ENCODE measurements at regions not wholly inside any gene's neighbourhood (a gene's known extent, or its start where the extent isn't known, plus 50 kb on each side); places are given as distances from the start of the nearest gene placed in this dataset.

GRCh38 chr4:111930659-111931058 is 214.6 kb upstream of the FAM241A start:
- H3K27ac Mint-ChIP-seq = no peak overlapping the region
- no peaks in the 10 kb centered on the region for H3K36me3 ChIP-seq (ENCODE audit: insufficient read depth, low read length)
- no peaks in the 10 kb centered on the region for H3K27me3 ChIP-seq (ENCODE audit: insufficient read depth, low read length, poor library complexity, severe bottlenecking)
- ChIA-PET CTCF (no interaction called here), POLR2A (no interaction called here)
- no peak overlapping the region for H3K4me3 Mint-ChIP-seq
- H3K27ac ChIP-seq (ENCODE audit: low read depth, low read length) = no peak overlapping the region
- H3K27me3 Mint-ChIP-seq = peaks cover 0 to 4% of the 10 kb centered on the region in 2 donors
- no peak for DNase-seq
- peaks cover 0 to 3% (median 0%) of the 10 kb centered on the region in 5 donors for H3K9me3 Mint-ChIP-seq
- no peaks in the 10 kb centered on the region for H3K36me3 Mint-ChIP-seq
- no peaks in the 10 kb centered on the region for H3K9me3 ChIP-seq (ENCODE audit: low read length)
- no peaks in the 10 kb centered on the region for H3K4me1 Mint-ChIP-seq
- H3K4me1 ChIP-seq (ENCODE audit: insufficient read depth, low read length) = no peaks in the 10 kb centered on the region
- no peak overlapping the region for H3K4me3 ChIP-seq (ENCODE audit: low read length)

GRCh38 chr4:111933703-111934102 is 211.6 kb upstream of the FAM241A start:
- Histone ChIP-seq H3K27me3 (ENCODE audit: insufficient read depth, low read length, poor library complexity, severe bottlenecking) (no peaks in the 10 kb centered on the region), H3K4me1 (ENCODE audit: insufficient read depth, low read length) (no peaks in the 10 kb centered on the region), H3K9me3 (ENCODE audit: low read length) (no peaks in the 10 kb centered on the region), H3K27ac (ENCODE audit: low read depth, low read length) (no peak overlapping the region), H3K36me3 (ENCODE audit: insufficient read depth, low read length) (no peaks in the 10 kb centered on the region), H3K4me3 (ENCODE audit: low read length) (no peak overlapping the region)
- Mint-ChIP-seq H3K27ac (no peak overlapping the region), H3K4me1 (no peaks in the 10 kb centered on the region), H3K27me3 (peaks cover 0 to 4% of the 10 kb centered on the region in 2 donors), H3K9me3 (no peaks in the 10 kb centered on the region), H3K36me3 (no peaks in the 10 kb centered on the region), H3K4me3 (no peak overlapping the region)
- POLR2A ChIA-PET = no interaction called here
- CTCF ChIA-PET = no interaction called here
- no peak for DNase-seq

DNA sequence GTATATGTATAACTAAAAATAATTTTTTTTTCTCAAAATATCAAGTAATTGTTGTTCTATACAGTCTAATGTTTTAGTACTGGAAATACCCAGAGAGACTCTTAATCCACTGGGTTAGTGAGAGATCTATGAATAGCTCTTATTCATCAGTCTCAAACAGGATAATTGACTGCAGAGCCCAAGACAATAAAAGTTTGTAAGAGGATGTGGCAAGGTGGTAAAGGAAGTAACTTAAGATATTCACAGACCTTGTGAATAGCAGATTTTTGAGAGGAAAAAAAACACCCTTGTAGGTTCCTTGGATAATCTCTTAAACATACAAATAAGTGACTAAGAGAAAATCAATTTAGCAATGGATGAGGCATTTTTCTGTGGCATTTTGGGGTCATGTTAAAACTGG is 210.9 kb upstream of the FAM241A start:
- ChIA-PET CTCF (no interaction called here), POLR2A (no interaction called here)
- no peaks in the 10 kb centered on the region for H3K36me3 ChIP-seq (ENCODE audit: insufficient read depth, low read length)
- DNase-seq = no peak
- no peaks in the 10 kb centered on the region for H3K4me1 ChIP-seq (ENCODE audit: insufficient read depth, low read length)
- no peak overlapping the region for H3K4me3 ChIP-seq (ENCODE audit: low read length)
- no peaks in the 10 kb centered on the region for H3K9me3 ChIP-seq (ENCODE audit: low read length)
- Mint-ChIP-seq H3K27me3 (peaks cover 0 to 4% of the 10 kb centered on the region in 2 donors), H3K9me3 (no peaks in the 10 kb centered on the region), H3K27ac (no peak overlapping the region), H3K4me1 (no peaks in the 10 kb centered on the region), H3K36me3 (no peaks in the 10 kb centered on the region), H3K4me3 (no peak overlapping the region)
- H3K27me3 ChIP-seq (ENCODE audit: insufficient read depth, low read length, poor library complexity, severe bottlenecking) = no peaks in the 10 kb centered on the region
- H3K27ac ChIP-seq (ENCODE audit: low read depth, low read length) = no peak overlapping the region

- Mint-ChIP-seq H3K9me3 (no peaks in the 10 kb centered on the region), H3K36me3 (no peaks in the 10 kb centered on the region), H3K27ac (no peak overlapping the region), H3K27me3 (no peaks in the 10 kb centered on the region), H3K4me3 (no peak overlapping the region), H3K4me1 (no peaks in the 10 kb centered on the region)
- no peaks in the 10 kb centered on the region for H3K27me3 ChIP-seq (ENCODE audit: insufficient read depth, low read length, poor library complexity, severe bottlenecking)
- H3K4me3 ChIP-seq (ENCODE audit: low read length) = no peak overlapping the region
- no peak overlapping the region for H3K27ac ChIP-seq (ENCODE audit: low read depth, low read length)
- ChIA-PET CTCF (no interaction called here), POLR2A (no interaction called here)
- no peaks in the 10 kb centered on the region for H3K4me1 ChIP-seq (ENCODE audit: insufficient read depth, low read length)
- H3K36me3 ChIP-seq (ENCODE audit: insufficient read depth, low read length) = no peaks in the 10 kb centered on the region
- H3K9me3 ChIP-seq (ENCODE audit: low read length) = no peaks in the 10 kb centered on the region
- no peak for DNase-seq
Observed at GRCh38 chr4:111937368-111937767, 207.9 kb upstream of the FAM241A start.

GRCh38 chr4:111941957-111942356 is 203.3 kb upstream of the FAM241A start:
- CTCF ChIA-PET = no interaction called here
- no peaks in the 10 kb centered on the region for H3K36me3 Mint-ChIP-seq
- H3K27ac ChIP-seq (ENCODE audit: low read depth, low read length) = no peak overlapping the region
- H3K9me3 Mint-ChIP-seq = peaks cover 0 to 2% (median 0%) of the 10 kb centered on the region in 5 donors
- H3K36me3 ChIP-seq (ENCODE audit: insufficient read depth, low read length) = no peaks in the 10 kb centered on the region
- H3K27me3 ChIP-seq (ENCODE audit: insufficient read depth, low read length, poor library complexity, severe bottlenecking) = no peaks in the 10 kb centered on the region
- no peaks in the 10 kb centered on the region for H3K4me1 Mint-ChIP-seq
- no peak overlapping the region for H3K4me3 ChIP-seq (ENCODE audit: low read length)
- no peak overlapping the region for H3K27ac Mint-ChIP-seq
- H3K9me3 ChIP-seq (ENCODE audit: low read length) = no peaks in the 10 kb centered on the region
- POLR2A ChIA-PET = no interaction called here
- no peaks in the 10 kb centered on the region for H3K4me1 ChIP-seq (ENCODE audit: insufficient read depth, low read length)
- DNase-seq = no peak
- H3K27me3 Mint-ChIP-seq = no peaks in the 10 kb centered on the region
- H3K4me3 Mint-ChIP-seq = no peak overlapping the region

- no peaks in the 10 kb centered on the region for H3K27me3 Mint-ChIP-seq
- Histone ChIP-seq H3K27me3 (ENCODE audit: insufficient read depth, low read length, poor library complexity, severe bottlenecking) (no peaks in the 10 kb centered on the region), H3K4me3 (ENCODE audit: low read length) (no peak overlapping the region), H3K36me3 (ENCODE audit: insufficient read depth, low read length) (no peaks in the 10 kb centered on the region), H3K27ac (ENCODE audit: low read depth, low read length) (no peak overlapping the region), H3K9me3 (ENCODE audit: low read length) (no peaks in the 10 kb centered on the region), H3K4me1 (ENCODE audit: insufficient read depth, low read length) (no peaks in the 10 kb centered on the region)
- H3K9me3 Mint-ChIP-seq = peaks cover 0 to 2% (median 0%) of the 10 kb centered on the region in 5 donors
- ChIA-PET CTCF (no interaction called here), POLR2A (no interaction called here)
- no peaks in the 10 kb centered on the region for H3K36me3 Mint-ChIP-seq
- no peak overlapping the region for H3K27ac Mint-ChIP-seq
- H3K4me1 Mint-ChIP-seq = no peaks in the 10 kb centered on the region
- H3K4me3 Mint-ChIP-seq = no peak overlapping the region
- no peak for DNase-seq
Observed at GRCh38 chr4:111943796-111944203, 201.5 kb upstream of the FAM241A start.

DNA sequence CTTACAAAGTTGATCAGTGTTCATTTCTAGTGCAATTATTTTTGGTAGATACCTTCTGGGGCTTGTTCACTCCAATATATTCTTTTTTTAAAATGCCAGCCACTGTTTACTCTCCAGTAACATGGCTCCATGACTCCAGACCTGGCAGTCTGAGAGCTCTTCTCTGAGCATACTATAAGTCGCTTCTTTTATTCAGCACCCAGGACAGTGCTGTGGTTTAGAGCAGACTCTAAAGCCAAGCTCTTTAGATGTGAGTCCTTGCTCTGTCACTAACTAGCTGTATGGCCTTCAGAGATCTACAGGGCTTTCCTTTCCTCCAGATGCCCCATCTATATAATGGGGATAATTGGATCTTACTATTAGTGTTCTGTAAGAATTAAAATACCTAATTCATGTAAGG is 200.2 kb upstream of the FAM241A start:
- CTCF ChIA-PET = interaction anchor here (1.0 kb wide), 1 partner anchor 38 kb away, joined by 3 read pairs; no protein-coding TSS in a partner anchor
- no peaks in the 10 kb centered on the region for H3K36me3 Mint-ChIP-seq

DNA sequence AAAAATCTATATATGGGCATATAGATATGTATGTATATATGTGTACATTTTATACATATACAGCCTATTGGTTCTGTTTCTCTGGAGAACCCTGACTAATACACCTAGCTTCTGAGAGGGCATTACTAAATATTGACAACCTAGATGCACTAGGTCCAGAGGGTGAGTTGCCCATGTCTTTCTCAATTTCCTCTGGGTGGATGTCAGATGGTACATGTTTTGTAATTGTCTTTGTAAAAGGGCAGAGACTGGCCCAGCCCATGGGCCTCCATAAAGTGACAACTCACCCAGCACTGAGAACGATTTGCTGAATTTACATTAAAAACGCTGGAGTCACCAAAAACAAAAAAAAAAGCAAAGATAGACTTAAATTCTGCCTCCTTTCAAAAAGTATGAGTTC is 198.5 kb upstream of the FAM241A start:
- H3K4me1 Mint-ChIP-seq = no peaks in the 10 kb centered on the region
- CTCF ChIA-PET = no interaction called here
- Histone ChIP-seq H3K27ac (ENCODE audit: low read depth, low read length) (no peak overlapping the region), H3K4me1 (ENCODE audit: insufficient read depth, low read length) (no peaks in the 10 kb centered on the region), H3K4me3 (ENCODE audit: low read length) (no peak overlapping the region), H3K36me3 (ENCODE audit: insufficient read depth, low read length) (no peaks in the 10 kb centered on the region), H3K27me3 (ENCODE audit: insufficient read depth, low read length, poor library complexity, severe bottlenecking) (no peaks in the 10 kb centered on the region), H3K9me3 (ENCODE audit: low read length) (no peaks in the 10 kb centered on the region)
- H3K27me3 Mint-ChIP-seq = peaks cover 0 to 2% of the 10 kb centered on the region in 2 donors
- H3K27ac Mint-ChIP-seq = no peak overlapping the region
- no peak overlapping the region for H3K4me3 Mint-ChIP-seq
- DNase-seq = no peak
- POLR2A ChIA-PET = no interaction called here
- H3K36me3 Mint-ChIP-seq = no peaks in the 10 kb centered on the region
- peaks cover 0 to 11% (median 7%) of the 10 kb centered on the region in 5 donors for H3K9me3 Mint-ChIP-seq

More for the DNA sequence above, 200.2 kb upstream of the FAM241A start:
- peaks cover 0 to 2% of the 10 kb centered on the region in 2 donors for H3K27me3 Mint-ChIP-seq
- POLR2A ChIA-PET = no interaction called here
- no peak overlapping the region for H3K4me3 ChIP-seq (ENCODE audit: low read length)
- H3K27ac Mint-ChIP-seq = no peak overlapping the region
- no peak for DNase-seq
- H3K9me3 Mint-ChIP-seq = peaks cover 0 to 8% (median 5%) of the 10 kb centered on the region in 5 donors
- H3K27me3 ChIP-seq (ENCODE audit: insufficient read depth, low read length, poor library complexity, severe bottlenecking) = no peaks in the 10 kb centered on the region
- no peak overlapping the region for H3K4me3 Mint-ChIP-seq
- H3K4me1 Mint-ChIP-seq = no peaks in the 10 kb centered on the region
- H3K27ac ChIP-seq (ENCODE audit: low read depth, low read length) = no peak overlapping the region
- no peaks in the 10 kb centered on the region for H3K9me3 ChIP-seq (ENCODE audit: low read length)
- no peaks in the 10 kb centered on the region for H3K4me1 ChIP-seq (ENCODE audit: insufficient read depth, low read length)
- no peaks in the 10 kb centered on the region for H3K36me3 ChIP-seq (ENCODE audit: insufficient read depth, low read length)

DNA sequence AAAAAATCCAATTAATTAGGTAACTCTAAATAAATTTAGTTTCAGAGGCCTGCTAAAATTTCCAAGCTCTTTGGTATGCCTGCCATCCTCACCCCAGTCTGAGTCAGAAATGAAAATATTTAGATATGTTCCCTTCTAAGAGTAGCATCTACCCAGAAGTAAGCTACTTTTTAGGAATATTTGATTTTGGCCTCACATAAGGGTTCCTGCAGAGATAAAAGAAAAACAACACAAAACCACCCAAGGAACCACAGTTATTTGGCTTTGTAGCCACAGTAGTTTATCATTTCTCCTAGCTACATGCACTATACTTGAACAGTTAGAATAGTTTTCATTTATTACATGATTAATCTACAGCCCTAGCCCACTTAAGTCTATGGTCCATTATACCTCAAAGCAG is 192.6 kb upstream of the FAM241A start:
- ChIA-PET POLR2A (no interaction called here), CTCF (no interaction called here)
- H3K9me3 Mint-ChIP-seq = peaks cover 3 to 12% (median 9%) of the 10 kb centered on the region in 5 donors
- H3K36me3 ChIP-seq (ENCODE audit: insufficient read depth, low read length) = no peaks in the 10 kb centered on the region
- peaks cover 0 to 2% of the 10 kb centered on the region in 2 donors for H3K27me3 Mint-ChIP-seq
- H3K27ac Mint-ChIP-seq = no peak overlapping the region
- no peak overlapping the region for H3K4me3 Mint-ChIP-seq
- no peak overlapping the region for H3K27ac ChIP-seq (ENCODE audit: low read depth, low read length)
- no peaks in the 10 kb centered on the region for H3K4me1 Mint-ChIP-seq
- H3K27me3 ChIP-seq (ENCODE audit: insufficient read depth, low read length, poor library complexity, severe bottlenecking) = no peaks in the 10 kb centered on the region
- no peaks in the 10 kb centered on the region for H3K9me3 ChIP-seq (ENCODE audit: low read length)
- H3K4me1 ChIP-seq (ENCODE audit: insufficient read depth, low read length) = no peaks in the 10 kb centered on the region
- no peaks in the 10 kb centered on the region for H3K36me3 Mint-ChIP-seq
- DNase-seq = no peak
- H3K4me3 ChIP-seq (ENCODE audit: low read length) = no peak overlapping the region
